DND-41 (cell line): ENCODE measurements at regions not wholly inside any gene's neighbourhood (a gene's known extent, or its start where the extent isn't known, plus 50 kb on each side); places are given as distances from the start of the nearest gene placed in this dataset.

Experiments used
- ATAC-seq: fragments of 200-7000 bp; cut with Tn5 transposase; 3 replicates; pipeline ENCODE4 v1.9.1; 2021; ENCODE audit warnings: low read depth; ENCODE audit not compliant: insufficient read depth
- DNase-seq: peaks from one replicate; pipeline ENCODE4 v3.0.0-alpha.2; 2020
- H2AFZ ChIP-seq: 2 replicates; pipeline ENCODE4 v1.6.0; 2012; ENCODE audit warnings: low read depth, low read length
- H3K27ac ChIP-seq: 2 replicates; pipeline ENCODE4 v1.5.1; 2012; ENCODE audit warnings: low read length, inconsistent platforms
- H3K27me3 ChIP-seq: fragments of 200-600 bp; sonication (generic); 2 replicates; pipeline ENCODE4 v1.6.0; 2012; ENCODE audit warnings: low read length, mild to moderate bottlenecking, inconsistent platforms; ENCODE audit not compliant: insufficient read depth, poor library complexity
- H3K36me3 ChIP-seq: 2 replicates; pipeline ENCODE4 v1.5.1; 2012; ENCODE audit warnings: low read length, inconsistent platforms; ENCODE audit not compliant: insufficient read depth
- H3K4me1 ChIP-seq: 2 replicates; pipeline ENCODE4 v1.5.1; 2012; ENCODE audit warnings: mild to moderate bottlenecking, low read length; ENCODE audit not compliant: insufficient read depth
- H3K4me2 ChIP-seq: 2 replicates; pipeline ENCODE4 v1.6.0; 2012; ENCODE audit warnings: mild to moderate bottlenecking, moderate library complexity, low read length, inconsistent platforms; ENCODE audit not compliant: insufficient read depth
- H3K4me3 ChIP-seq, 2 experiments: fragments of 200-600 bp in 1 of 2; shearing (Covaris generic) in 1 of 2; 2 replicates each; pipeline ENCODE4 v1.5.1; 2012 to 2016; ENCODE audit warnings: inconsistent platforms in 2 of 2, low read length in 2 of 2, mild to moderate bottlenecking in 2 of 2, low read depth in 1 of 2, moderate library complexity in 1 of 2
- H3K79me2 ChIP-seq: 2 replicates; pipeline ENCODE4 v1.6.0; 2012; ENCODE audit warnings: low read length, inconsistent platforms; ENCODE audit not compliant: insufficient read depth
- H3K9ac ChIP-seq: 2 replicates; pipeline ENCODE4 v1.6.0; 2012; ENCODE audit warnings: low read depth, mild to moderate bottlenecking, inconsistent platforms, low read length, moderate library complexity
- H3K9me3 ChIP-seq: 2 replicates; pipeline ENCODE4 v1.5.1; 2012; ENCODE audit warnings: low read length, moderate library complexity, mild to moderate bottlenecking, inconsistent platforms; ENCODE audit not compliant: insufficient read depth, severe bottlenecking
- H4K20me1 ChIP-seq: 2 replicates; pipeline ENCODE4 v1.6.0; 2012; ENCODE audit warnings: low read length; ENCODE audit not compliant: insufficient read depth
- CTCF ChIP-seq: IDR thresholded peaks from 2 replicates; pipeline ENCODE4 v1.5.1; 2012; ENCODE audit warnings: borderline replicate concordance, low read length, moderate library complexity, mild to moderate bottlenecking; ENCODE audit not compliant: poor library complexity, severe bottlenecking; ENCODE audit errors: extremely low read depth
- EZH2 ChIP-seq: IDR thresholded peaks from 3 replicates; pipeline ENCODE4 v1.6.1; 2012; ENCODE audit warnings: borderline replicate concordance, low read depth, mild to moderate bottlenecking, moderate library complexity, low read length, inconsistent platforms; ENCODE audit not compliant: severe bottlenecking

- TF ChIP-seq CTCF (no peak), EZH2 (no peak)
- H3K79me2 ChIP-seq, result no peaks in the 10 kb centered on the region
- ATAC-seq, result no peak
These were observed 184.8 kb upstream of the NUDT4 start for GRCh38 chr12:93192878-93193277.

GRCh38 chr12:93195511-93195910 lies 182.2 kb upstream of the NUDT4 start:
- Histone ChIP-seq H3K27me3 (no peaks in the 10 kb centered on the region), H3K9ac (no peak overlapping the region), H3K79me2 (no peaks in the 10 kb centered on the region), H2AFZ (no peak overlapping the region), H3K4me1 (no peaks in the 10 kb centered on the region), H3K36me3 (no peaks in the 10 kb centered on the region), H3K27ac (no peak overlapping the region), H4K20me1 (no peaks in the 10 kb centered on the region), H3K9me3 (peaks cover 4% of the 10 kb centered on the region), H3K4me2 (no peak overlapping the region), H3K4me3 (no peak overlapping the region)
- DNase-seq (no peak), ATAC-seq (no peak)
- no peak for TF ChIP-seq EZH2
- TF ChIP-seq CTCF, result no peak

More at GRCh38 chr12:93192878-93193277, 184.8 kb upstream of the NUDT4 start:
- H3K9me3 ChIP-seq, result peaks cover 4% of the 10 kb centered on the region
- H3K27ac ChIP-seq, result no peak overlapping the region
- no peak overlapping the region for H3K4me3 ChIP-seq
- H2AFZ ChIP-seq, result no peak overlapping the region
- no peak for DNase-seq
- no peaks in the 10 kb centered on the region for H4K20me1 ChIP-seq
- no peaks in the 10 kb centered on the region for H3K36me3 ChIP-seq
- no peak overlapping the region for H3K9ac ChIP-seq
- no peaks in the 10 kb centered on the region for H3K27me3 ChIP-seq
- H3K4me2 ChIP-seq, result no peak overlapping the region
- no peaks in the 10 kb centered on the region for H3K4me1 ChIP-seq

GRCh38 chr12:93197067-93197593 lies 180.6 kb upstream of the NUDT4 start:
- H3K4me2 ChIP-seq, result no peak overlapping the region
- no peak overlapping the region for H2AFZ ChIP-seq
- no peak overlapping the region for H3K9ac ChIP-seq
- H3K79me2 ChIP-seq, result no peaks in the 10 kb centered on the region
- no peaks in the 10 kb centered on the region for H4K20me1 ChIP-seq
- DNase-seq, result no peak
- no peak for TF ChIP-seq CTCF
- no peak for TF ChIP-seq EZH2
- ATAC-seq, result no peak
- H3K27me3 ChIP-seq, result no peaks in the 10 kb centered on the region
- H3K4me3 ChIP-seq, result no peak overlapping the region
- H3K36me3 ChIP-seq, result no peaks in the 10 kb centered on the region
- H3K27ac ChIP-seq, result no peak overlapping the region
- peaks cover 4% of the 10 kb centered on the region for H3K9me3 ChIP-seq
- H3K4me1 ChIP-seq, result no peaks in the 10 kb centered on the region

- DNase-seq (no peak), ATAC-seq (no peak)
- Histone ChIP-seq H3K4me3 (no peak overlapping the region), H3K9me3 (no peaks in the 10 kb centered on the region), H4K20me1 (no peaks in the 10 kb centered on the region), H3K36me3 (no peaks in the 10 kb centered on the region), H3K27me3 (no peaks in the 10 kb centered on the region), H3K27ac (no peak overlapping the region), H3K4me1 (no peaks in the 10 kb centered on the region), H3K4me2 (no peak overlapping the region), H3K9ac (no peak overlapping the region), H3K79me2 (no peaks in the 10 kb centered on the region), H2AFZ (no peak overlapping the region)
- TF ChIP-seq CTCF (no peak), EZH2 (no peak)
These were observed 179.6 kb upstream of the NUDT4 start for GRCh38 chr12:93198086-93198485.
